Endothelial cell of umbilical vein (primary cell): ENCODE measurements at regions not wholly inside any gene's neighbourhood (a gene's known extent, or its start where the extent isn't known, plus 50 kb on each side); places are given as distances from the start of the nearest gene placed in this dataset.

ENCODE experiments used
- BruUV-seq: library from RNA; stranded (reverse); fragments of 400-500 nt; replicated peaks from 2 replicates; lab custom pipeline; 2021; lab: Mats Ljungman, UMichigan
- CTCF ChIA-PET: fragments of 300-600, 350-600 bp; sonication (Branson Sonifier 250); formaldehyde crosslinking; loops from one replicate; lab custom pipeline; 2021; ENCODE audit warnings: antibody characterized with exemption, inconsistent platforms; lab: Charles Lee
- POLR2A ChIA-PET: fragments of 300-600, 350-600 bp; sonication (Branson Sonifier 250); formaldehyde crosslinking; loops from one replicate; lab custom pipeline; 2021; ENCODE audit warnings: antibody characterized with exemption, inconsistent platforms; lab: Charles Lee
- DNase-seq: peaks from one replicate; pipeline ENCODE4 v3.0.0-alpha.2; 2011; ENCODE audit warnings: low read depth, low spot score
- FAIRE-seq: peaks from 2 replicates; lab custom pipeline; 2011; peaks lifted over from hg19 to GRCh38; lab: Jason Lieb, UNC
- H2AFZ ChIP-seq: 2 replicates; pipeline ENCODE4 v1.6.0; 2012; ENCODE audit warnings: low read depth, low read length, control low read depth, inconsistent platforms
- H3K27ac ChIP-seq: 2 replicates; pipeline ENCODE4 v1.5.1; 2011; ENCODE audit warnings: low read depth, mild to moderate bottlenecking, control low read depth, low read length, moderate library complexity; ENCODE audit not compliant: insufficient read depth
- H3K27me3 ChIP-seq, 2 experiments: 2 replicates each; pipeline versions ENCODE4 v1.6.0 to v1.6.1; 2011; ENCODE audit warnings: low read length in 2 of 2, mixed read lengths in 1 of 2; ENCODE audit not compliant: control insufficient read depth in 2 of 2, insufficient read depth in 2 of 2
- H3K36me3 ChIP-seq, 2 experiments: 2 replicates in 1 of 2; 3 replicates in 1 of 2; pipeline ENCODE4 v1.5.1; 2011; ENCODE audit warnings: low read length in 2 of 2, mild to moderate bottlenecking in 1 of 2, moderate library complexity in 1 of 2; ENCODE audit not compliant: control insufficient read depth in 2 of 2, insufficient read depth in 2 of 2; ENCODE audit errors: extremely low read depth in 1 of 2
- H3K4me1 ChIP-seq: 3 replicates; pipeline ENCODE4 v1.5.1; 2011; ENCODE audit warnings: mild to moderate bottlenecking, low read length; ENCODE audit not compliant: control insufficient read depth, insufficient read depth; ENCODE audit errors: extremely low read depth
- H3K4me2 ChIP-seq: 2 replicates; pipeline ENCODE4 v1.6.1; 2011; ENCODE audit warnings: low read length, control low read depth, mixed read lengths; ENCODE audit not compliant: insufficient read depth
- H3K4me3 ChIP-seq, 3 experiments: fragments of 200-600 bp in 1 of 3; sonication (generic), shearing (Covaris generic) in 1 of 3; replicated peaks in 1 of 3; 2 replicates each; pipeline ENCODE4 v1.5.1; 2011 to 2016; ENCODE audit warnings: control low read depth in 3 of 3, low read length in 3 of 3, mild to moderate bottlenecking in 2 of 3, inconsistent platforms in 1 of 3, low read depth in 1 of 3, moderate library complexity in 1 of 3; ENCODE audit not compliant: insufficient read depth in 1 of 3
- H3K79me2 ChIP-seq: 2 replicates; pipeline ENCODE4 v1.6.0; 2012; ENCODE audit warnings: low read length, inconsistent platforms; ENCODE audit not compliant: control insufficient read depth, insufficient read depth
- H3K9ac ChIP-seq: replicated peaks from 2 replicates; pipeline ENCODE3; 2011; ENCODE audit warnings: low read length, control low read depth; ENCODE audit not compliant: insufficient read depth; ENCODE audit errors: extremely low read depth
- H3K9me1 ChIP-seq: replicated peaks from 3 replicates; pipeline ENCODE4 v1.6.0; 2011; ENCODE audit warnings: mild to moderate bottlenecking, low read length; ENCODE audit not compliant: control insufficient read depth, insufficient read depth; ENCODE audit errors: extremely low read depth
- H3K9me3 ChIP-seq: replicated peaks from 2 replicates; pipeline ENCODE4 v1.5.1; 2012; ENCODE audit warnings: low read length, inconsistent platforms; ENCODE audit not compliant: control insufficient read depth, insufficient read depth
- H4K20me1 ChIP-seq: replicated peaks from 2 replicates; pipeline ENCODE3; 2011; ENCODE audit warnings: mild to moderate bottlenecking, low read length; ENCODE audit not compliant: control insufficient read depth, insufficient read depth; ENCODE audit errors: extremely low read depth
- EZH2 ChIP-seq: IDR thresholded peaks from 2 replicates; pipeline ENCODE4 v1.6.1; 2012; ENCODE audit warnings: borderline replicate concordance, low read depth, mild to moderate bottlenecking, moderate library complexity, low read length, inconsistent platforms; ENCODE audit not compliant: severe bottlenecking
- FOS ChIP-seq: IDR thresholded peaks from 2 replicates; pipeline ENCODE4 v1.6.1; 2011; ENCODE audit warnings: mild to moderate bottlenecking, low read length, moderate library complexity, borderline replicate concordance; ENCODE audit not compliant: insufficient read depth
- GATA2 ChIP-seq: IDR thresholded peaks from 2 replicates; pipeline ENCODE4 v1.7.0; 2011; ENCODE audit warnings: low read depth, mild to moderate bottlenecking, moderate library complexity, mixed read lengths, low read length; ENCODE audit not compliant: insufficient read length, insufficient read depth
- JUN ChIP-seq: IDR thresholded peaks from 2 replicates; pipeline ENCODE4 v1.6.1; 2011; ENCODE audit warnings: borderline replicate concordance, low read depth; ENCODE audit not compliant: insufficient read length, insufficient read depth
- MYC ChIP-seq: IDR thresholded peaks from one replicate; pipeline ENCODE4 v1.6.1; 2011; ENCODE audit warnings: mild to moderate bottlenecking, low read depth, low read length
- POLR2A ChIP-seq: IDR thresholded peaks from 2 replicates; pipeline ENCODE4 v1.6.1; 2012; ENCODE audit warnings: low read depth, mild to moderate bottlenecking, control low read depth, low read length
- POLR2AphosphoS5 ChIP-seq: IDR thresholded peaks from 2 replicates; pipeline ENCODE4 v1.6.1; 2012; ENCODE audit warnings: low read depth, mild to moderate bottlenecking, control low read depth, low read length, moderate library complexity; ENCODE audit not compliant: insufficient read depth
- dilution Hi-C: fragments of 300-500 bp; cut with MboI; formaldehyde crosslinking; loops from one replicate; pipeline ENCODE4 v1.15.0; 2019; ENCODE audit warnings: low sequenced_read_pairs; ENCODE audit not compliant: extremely low pct_ligation_motif_present
- intact Hi-C: fragments of 100-400 bp; cut with micrococcal nuclease; formaldehyde crosslinking; loops from one replicate; pipeline ENCODE4 v1.10.0; 2022
- TF ChIP-seq, protein P1 (sequence below): IDR thresholded peaks from 2 replicates; pipeline ENCODE4 v1.6.1; 2011; ENCODE audit not compliant: insufficient read depth, insufficient read length
- TF ChIP-seq, protein P2 (sequence below), 2 donors: IDR thresholded peaks; 1 replicate in 1 of 2; 2 replicates in 1 of 2; pipeline ENCODE4 v1.5.1; 2011; ENCODE audit warnings: low read length in 2 of 2, mild to moderate bottlenecking in 2 of 2, moderate library complexity in 2 of 2, control low read depth in 1 of 2, inconsistent platforms in 1 of 2, low read depth in 1 of 2; ENCODE audit not compliant: insufficient read depth in 1 of 2; ENCODE audit errors: extremely low read depth in 1 of 2

DNA sequence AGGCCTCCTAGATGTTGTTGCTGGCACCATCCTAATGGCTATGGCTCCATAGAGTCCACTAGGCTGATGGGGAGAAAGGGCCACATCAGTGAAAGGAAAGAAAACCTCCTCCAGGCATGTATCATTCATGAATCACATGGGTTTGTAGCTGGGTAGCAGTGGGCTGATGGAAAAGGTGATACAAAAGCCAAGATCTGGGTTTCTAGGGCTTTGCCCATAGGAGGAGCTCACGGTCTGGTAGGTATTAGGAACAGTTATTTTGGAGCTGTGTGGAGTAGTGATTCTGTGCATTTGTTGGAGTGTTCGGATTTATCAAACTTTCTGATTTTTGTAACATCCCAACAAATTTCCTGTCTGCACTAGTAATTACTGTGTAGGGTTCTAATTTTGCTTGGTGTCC lies 259.2 kb downstream of the SLC4A3 start:
- Histone ChIP-seq H4K20me1 (no peaks in the 10 kb centered on the region), H3K9ac (no peak overlapping the region), H3K9me1 (no peaks in the 10 kb centered on the region), H3K4me2 (no peak overlapping the region), H3K4me1 (no peaks in the 10 kb centered on the region), H3K9me3 (peaks cover 4% of the 10 kb centered on the region), H3K27me3 (no peaks in the 10 kb centered on the region), H3K27ac (no peak overlapping the region), H2AFZ (no peak overlapping the region), H3K36me3 (no peaks in the 10 kb centered on the region), H3K4me3 (no peak overlapping the region), H3K79me2 (no peaks in the 10 kb centered on the region)
- FAIRE-seq (no peak), DNase-seq (no peak)
- no TSS peak for BruUV-seq
- TF ChIP-seq FOS (no peak), GATA2 (no peak), JUN (no peak), POLR2AphosphoS5 (no peak), EZH2 (no peak), POLR2A (no peak), MYC (no peak)
- TF ChIP-seq, protein P1, sequence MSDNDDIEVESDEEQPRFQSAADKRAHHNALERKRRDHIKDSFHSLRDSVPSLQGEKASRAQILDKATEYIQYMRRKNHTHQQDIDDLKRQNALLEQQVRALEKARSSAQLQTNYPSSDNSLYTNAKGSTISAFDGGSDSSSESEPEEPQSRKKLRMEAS = no peak
- TF ChIP-seq, protein P2, sequence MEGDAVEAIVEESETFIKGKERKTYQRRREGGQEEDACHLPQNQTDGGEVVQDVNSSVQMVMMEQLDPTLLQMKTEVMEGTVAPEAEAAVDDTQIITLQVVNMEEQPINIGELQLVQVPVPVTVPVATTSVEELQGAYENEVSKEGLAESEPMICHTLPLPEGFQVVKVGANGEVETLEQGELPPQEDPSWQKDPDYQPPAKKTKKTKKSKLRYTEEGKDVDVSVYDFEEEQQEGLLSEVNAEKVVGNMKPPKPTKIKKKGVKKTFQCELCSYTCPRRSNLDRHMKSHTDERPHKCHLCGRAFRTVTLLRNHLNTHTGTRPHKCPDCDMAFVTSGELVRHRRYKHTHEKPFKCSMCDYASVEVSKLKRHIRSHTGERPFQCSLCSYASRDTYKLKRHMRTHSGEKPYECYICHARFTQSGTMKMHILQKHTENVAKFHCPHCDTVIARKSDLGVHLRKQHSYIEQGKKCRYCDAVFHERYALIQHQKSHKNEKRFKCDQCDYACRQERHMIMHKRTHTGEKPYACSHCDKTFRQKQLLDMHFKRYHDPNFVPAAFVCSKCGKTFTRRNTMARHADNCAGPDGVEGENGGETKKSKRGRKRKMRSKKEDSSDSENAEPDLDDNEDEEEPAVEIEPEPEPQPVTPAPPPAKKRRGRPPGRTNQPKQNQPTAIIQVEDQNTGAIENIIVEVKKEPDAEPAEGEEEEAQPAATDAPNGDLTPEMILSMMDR (IDR thresholded peaks at IDR 0.05; ENCODE audit: extremely low read depth in 1 of 2, insufficient read depth in 1 of 2, low read depth in 1 of 2, low read length in 2 of 2) = no peak
- dilution Hi-C loops = no loop called here
- intact Hi-C loops = no loop called here
- ChIA-PET POLR2A (no interaction called here), CTCF (no interaction called here)
